Cardiac muscle cell (in vitro differentiated cells and primary cell): ENCODE measurements at regions not wholly inside any gene's neighbourhood (a gene's known extent, or its start where the extent isn't known, plus 50 kb on each side); places are given as distances from the start of the nearest gene placed in this dataset.

Source experiments
- DNase-seq, 2 donors: peaks; one replicate each; pipeline versions ENCODE4 v3.0.0 to v3.0.0-alpha.2; 2010 to 2017; ENCODE audit warnings: low read depth in 1 of 2, low spot score in 1 of 2
- H3K27ac ChIP-seq: fragments of 200-600 bp; sonication (generic); 2 replicates; pipeline ENCODE4 v1.5.1; 2016
- H3K27me3 ChIP-seq: fragments of 200-600 bp; sonication (generic); 2 replicates; pipeline ENCODE4 v1.6.0; 2016; ENCODE audit warnings: control low read depth
- H3K36me3 ChIP-seq: fragments of 200-600 bp; sonication (generic); 2 replicates; pipeline ENCODE4 v1.5.1; 2016; ENCODE audit warnings: control low read depth
- H3K4me1 ChIP-seq: fragments of 200-600 bp; sonication (generic); 2 replicates; pipeline ENCODE4 v1.8.1; 2017; ENCODE audit warnings: low read depth, mild to moderate bottlenecking, mixed run types
- H3K4me3 ChIP-seq: fragments of 200-600 bp; sonication (generic); 2 replicates; pipeline ENCODE4 v1.5.1; 2016; ENCODE audit warnings: mild to moderate bottlenecking
- H3K9me3 ChIP-seq: fragments of 200-600 bp; sonication (generic); 2 replicates; pipeline ENCODE4 v1.5.1; 2017; ENCODE audit warnings: low read depth, mild to moderate bottlenecking, control low read depth
- CTCF ChIP-seq: IDR thresholded peaks from 2 replicates; pipeline ENCODE4 v1.5.1; 2012; ENCODE audit warnings: low read depth, mild to moderate bottlenecking, low read length

DNA sequence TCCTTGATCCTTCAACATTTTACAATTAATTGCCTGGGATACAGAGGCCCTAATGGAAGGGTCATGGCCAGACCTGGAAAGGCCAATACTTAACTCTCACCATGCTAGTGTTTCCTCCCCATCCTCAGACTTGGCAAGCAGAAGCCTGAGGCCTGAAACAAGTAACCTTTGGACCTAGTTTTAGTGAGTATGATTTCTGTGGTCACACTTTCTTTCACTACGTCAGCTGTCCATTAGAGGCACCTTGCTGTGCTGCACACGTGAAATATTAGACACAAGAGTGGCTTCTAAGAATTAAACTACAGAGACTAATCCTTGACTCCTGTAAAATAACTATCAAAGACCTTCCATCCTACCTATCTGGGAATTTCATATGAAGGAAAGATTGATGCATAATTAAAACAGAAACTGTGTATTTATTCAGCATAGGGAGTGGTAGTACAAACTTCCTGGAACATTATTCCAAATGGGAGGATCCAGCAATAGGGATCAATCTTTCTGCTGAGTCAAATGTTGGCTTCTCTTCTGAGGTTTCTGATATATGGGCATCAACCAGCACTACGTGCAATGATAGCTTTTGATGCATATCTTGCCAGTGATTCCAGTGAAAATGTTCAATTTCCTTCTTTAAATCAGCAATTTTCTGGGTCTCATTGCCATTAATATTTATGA lies 249.7 kb downstream of the IKZF2 start:
- H3K27me3 ChIP-seq, result no peaks in the 10 kb centered on the region
- DNase-seq, result no peak
- H3K9me3 ChIP-seq, result no peaks in the 10 kb centered on the region
- TF ChIP-seq CTCF, result no peak
- no peak overlapping the region for H3K4me3 ChIP-seq
- no peak overlapping the region for H3K27ac ChIP-seq
- H3K36me3 ChIP-seq, result no peaks in the 10 kb centered on the region
- no peaks in the 10 kb centered on the region for H3K4me1 ChIP-seq

DNA sequence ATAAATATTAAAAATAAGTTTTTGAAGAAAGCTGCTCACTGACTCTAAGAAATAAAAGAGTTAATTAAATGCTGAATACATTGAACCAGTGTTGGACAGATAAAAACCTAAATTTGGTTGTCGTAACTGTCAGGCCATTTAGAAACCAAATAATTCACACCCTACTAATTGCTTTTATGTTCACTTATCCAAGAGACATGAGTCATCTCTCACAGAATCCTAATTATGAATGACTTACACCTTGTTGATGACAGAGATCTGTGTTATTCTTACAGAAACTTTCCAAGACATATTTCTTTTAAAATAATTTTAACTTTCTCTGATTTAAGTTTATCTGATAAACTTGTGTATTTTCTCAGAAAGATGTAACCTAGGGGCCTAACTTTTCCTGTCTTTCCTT lies 250.7 kb downstream of the IKZF2 start:
- Histone ChIP-seq H3K27me3 (no peaks in the 10 kb centered on the region), H3K4me1 (no peaks in the 10 kb centered on the region), H3K27ac (no peak overlapping the region), H3K9me3 (no peaks in the 10 kb centered on the region), H3K4me3 (no peak overlapping the region), H3K36me3 (no peaks in the 10 kb centered on the region)
- no peak for DNase-seq
- TF ChIP-seq CTCF, result no peak

DNA sequence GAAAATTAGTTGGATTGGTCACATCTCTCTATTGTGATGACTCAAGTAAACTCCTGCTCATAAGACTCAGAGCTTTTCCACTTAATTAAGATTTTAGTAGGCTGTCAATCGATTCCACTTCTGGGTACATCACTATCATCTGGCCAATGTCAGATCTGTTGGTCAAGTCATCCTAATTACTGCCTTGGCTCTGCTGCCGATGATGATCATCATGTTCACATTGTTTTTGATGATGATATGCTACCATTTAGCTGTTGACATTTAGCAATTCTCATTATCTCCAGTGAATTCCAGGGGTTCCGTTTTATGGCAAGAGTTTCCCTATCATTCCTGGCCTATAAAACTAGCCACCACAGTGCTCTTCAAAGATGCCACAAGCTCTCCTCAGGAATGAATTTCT lies 253.4 kb downstream of the IKZF2 start:
- Histone ChIP-seq H3K27ac (no peak overlapping the region), H3K27me3 (no peaks in the 10 kb centered on the region), H3K4me3 (no peak overlapping the region), H3K36me3 (no peaks in the 10 kb centered on the region), H3K9me3 (no peaks in the 10 kb centered on the region), H3K4me1 (no peaks in the 10 kb centered on the region)
- DNase-seq, result no peak
- TF ChIP-seq CTCF, result no peak

GRCh38 chr2:212897296-212897695 lies 254.1 kb downstream of the IKZF2 start:
- H3K4me1 ChIP-seq, result no peaks in the 10 kb centered on the region
- TF ChIP-seq CTCF, result no peak

DNA sequence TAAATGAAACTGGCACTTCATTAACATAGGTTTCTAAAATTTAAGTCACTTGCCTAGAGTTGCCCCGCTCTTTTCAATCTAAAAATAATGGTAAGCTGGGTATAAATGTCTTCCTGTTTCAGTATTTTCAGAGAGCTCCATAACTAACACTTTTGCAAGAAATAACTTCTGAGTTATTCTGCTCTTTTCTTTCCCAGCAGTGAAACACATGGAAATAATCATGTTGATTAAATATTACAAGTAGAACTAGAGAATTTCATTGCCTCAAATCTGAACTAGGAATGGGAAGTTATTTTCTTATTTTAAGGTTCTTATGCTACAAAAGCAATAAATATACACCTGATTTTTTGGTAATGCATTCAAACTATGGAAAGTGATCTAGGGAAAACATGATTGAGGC lies 257.4 kb downstream of the IKZF2 start:
- Histone ChIP-seq H3K4me1 (no peaks in the 10 kb centered on the region), H3K4me3 (no peak overlapping the region), H3K27ac (no peak overlapping the region), H3K9me3 (no peaks in the 10 kb centered on the region), H3K36me3 (no peaks in the 10 kb centered on the region), H3K27me3 (no peaks in the 10 kb centered on the region)
- no peak for DNase-seq
- no peak for TF ChIP-seq CTCF

More at GRCh38 chr2:212897296-212897695, 254.1 kb downstream of the IKZF2 start:
- H3K4me3 ChIP-seq, result no peak overlapping the region
- no peaks in the 10 kb centered on the region for H3K36me3 ChIP-seq
- no peak overlapping the region for H3K27ac ChIP-seq
- no peaks in the 10 kb centered on the region for H3K9me3 ChIP-seq
- no peaks in the 10 kb centered on the region for H3K27me3 ChIP-seq
- no peak for DNase-seq

DNA sequence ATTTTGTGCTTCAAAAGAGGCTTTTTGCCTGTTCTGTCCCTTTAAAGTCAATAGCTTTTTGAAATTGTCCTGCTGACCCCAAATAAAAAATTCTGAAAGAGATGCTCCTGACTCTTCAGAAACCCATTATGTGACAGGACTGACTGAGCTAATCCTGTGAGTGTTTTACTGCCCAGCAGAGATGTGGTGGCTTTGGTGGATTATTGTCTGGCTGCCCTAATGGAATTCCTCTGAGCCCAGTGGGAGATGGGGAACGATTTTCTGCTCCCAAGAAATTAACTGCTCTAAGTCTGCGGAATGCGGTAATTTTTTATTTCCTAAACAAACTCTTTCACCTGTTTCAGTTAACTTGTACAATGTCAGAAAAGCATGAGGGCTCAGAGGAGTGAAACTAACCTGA lies 258.2 kb downstream of the IKZF2 start:
- Histone ChIP-seq H3K27ac (no peak overlapping the region), H3K36me3 (no peaks in the 10 kb centered on the region), H3K27me3 (no peaks in the 10 kb centered on the region), H3K4me1 (no peaks in the 10 kb centered on the region), H3K4me3 (no peak overlapping the region), H3K9me3 (no peaks in the 10 kb centered on the region)
- no peak for TF ChIP-seq CTCF
- DNase-seq, result no peak
